ENCODE measurements at regions not wholly inside any gene's neighbourhood (a gene's known extent, or its start where the extent isn't known, plus 50 kb on each side); places are given as distances from the start of the nearest gene placed in this dataset.

DNA sequence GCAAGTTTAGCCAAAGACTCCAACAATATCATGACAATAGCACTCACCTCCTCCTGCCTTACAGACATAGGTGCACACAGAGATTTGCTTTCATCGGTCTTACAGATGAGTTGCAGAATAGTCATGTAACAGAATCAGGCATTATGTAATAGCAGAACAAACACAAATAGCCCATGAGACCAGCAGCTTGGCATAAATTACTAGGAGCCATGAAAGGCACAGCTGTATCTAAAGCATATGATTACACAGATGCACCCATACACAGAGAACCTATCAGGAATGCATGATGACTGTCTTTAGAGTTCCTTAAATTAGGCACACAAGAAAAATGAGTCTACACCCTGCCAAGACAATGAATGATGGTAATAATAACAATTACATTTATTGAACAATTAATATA is 342.0 kb upstream of the XYLT1 start:
- no peak for DNase-seq (ENCODE audit: low read depth)

DNA sequence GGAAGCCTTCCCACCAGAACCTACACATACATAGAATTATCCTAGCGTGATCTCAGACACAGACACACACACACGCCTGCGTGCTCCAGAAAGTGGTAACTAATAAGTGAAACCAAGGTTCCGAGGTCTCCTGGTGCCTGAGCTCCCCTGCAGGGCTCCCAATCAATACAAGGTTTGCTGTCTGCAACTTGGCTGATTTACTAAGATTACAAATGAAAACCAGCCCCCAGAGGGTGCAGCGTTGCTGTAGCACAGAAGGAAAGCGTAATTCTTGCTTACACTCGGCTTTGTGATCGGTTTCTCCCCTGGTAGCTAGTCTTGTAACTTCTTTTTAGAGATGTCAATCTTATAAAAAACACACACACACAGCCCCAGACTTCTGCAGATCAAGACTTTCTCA is 334.1 kb upstream of the XYLT1 start:
- no peak for DNase-seq (ENCODE audit: low read depth)

DNA sequence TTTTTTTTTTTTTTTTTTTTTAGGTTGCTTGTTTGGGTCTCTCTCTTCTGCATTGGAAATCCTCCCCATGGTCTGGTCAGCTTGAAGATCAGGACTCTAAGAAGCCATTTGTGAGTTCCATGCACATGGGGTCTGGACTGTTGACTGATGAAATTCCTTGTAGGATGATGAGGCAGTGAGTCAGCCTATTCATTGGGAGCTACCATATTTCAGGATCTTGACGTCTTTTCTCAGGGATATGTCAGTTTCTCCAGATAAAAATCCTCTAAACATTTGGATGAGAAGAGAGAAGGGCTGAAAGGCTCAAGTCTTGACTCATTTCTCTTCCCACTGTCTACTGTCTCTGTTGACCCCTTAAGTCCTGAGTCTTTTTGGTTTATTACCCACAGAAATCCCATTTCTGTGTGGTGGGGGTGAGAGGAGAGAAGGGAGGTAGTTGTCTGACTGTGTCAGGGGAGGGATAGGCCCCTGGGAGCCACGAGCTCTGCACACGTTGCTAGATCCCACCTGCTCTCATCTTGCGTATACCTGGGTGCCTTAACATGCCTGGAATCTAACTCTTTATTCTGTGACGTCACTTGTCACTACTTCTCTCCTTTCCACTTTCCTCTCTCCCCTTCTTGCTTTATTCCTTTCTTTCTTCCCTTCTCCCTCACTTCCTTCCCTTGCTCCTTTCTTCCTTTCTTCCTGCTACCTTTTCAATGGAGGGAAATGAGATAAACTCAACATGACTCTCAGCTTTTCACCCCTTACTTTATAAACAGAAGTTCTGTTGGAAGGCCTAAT is 333.1 kb upstream of the XYLT1 start:
- peak; percentile 87 for DNase-seq (ENCODE audit: low read depth)

DNA sequence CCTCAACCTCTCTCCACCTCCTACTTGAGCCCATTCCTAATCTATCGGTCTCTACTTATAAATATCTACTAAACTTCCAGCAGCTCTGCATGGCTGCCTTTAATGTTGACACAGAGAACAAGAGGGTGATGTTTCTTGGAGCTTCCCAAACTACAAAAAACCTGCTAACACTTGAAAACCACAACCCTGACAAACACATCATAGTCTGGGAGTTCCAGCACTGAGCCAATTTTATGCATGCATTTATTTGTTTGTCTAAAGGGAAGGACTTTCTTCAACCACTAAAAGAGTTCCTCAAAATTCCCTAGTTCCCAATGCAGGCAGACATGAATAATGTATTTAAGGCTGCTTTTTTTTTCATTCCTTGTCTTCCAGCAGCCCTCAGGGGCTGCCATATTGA is 331.8 kb upstream of the XYLT1 start:
- no peak for DNase-seq (ENCODE audit: low read depth)

DNA sequence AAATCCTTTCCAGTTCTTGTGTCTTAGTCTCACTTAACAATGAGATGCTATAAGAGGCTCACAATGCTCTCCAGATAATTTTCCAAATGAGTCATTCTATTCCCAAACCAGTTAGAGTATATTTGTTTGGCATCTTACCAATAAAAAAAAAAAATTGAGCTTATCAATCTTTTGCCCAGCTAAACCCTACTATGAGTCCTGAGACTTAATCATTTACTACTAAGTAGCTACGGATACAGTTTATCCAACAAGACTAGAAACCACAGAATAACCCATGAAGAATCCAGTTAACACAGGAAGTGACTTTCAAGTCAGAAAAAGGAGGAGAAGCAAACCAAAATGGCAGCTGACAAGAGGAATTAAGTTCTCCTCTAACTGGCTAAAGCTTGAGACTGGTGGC is 330.3 kb upstream of the XYLT1 start:
- DNase-seq (ENCODE audit: low read depth), result peak; percentile 53

DNA sequence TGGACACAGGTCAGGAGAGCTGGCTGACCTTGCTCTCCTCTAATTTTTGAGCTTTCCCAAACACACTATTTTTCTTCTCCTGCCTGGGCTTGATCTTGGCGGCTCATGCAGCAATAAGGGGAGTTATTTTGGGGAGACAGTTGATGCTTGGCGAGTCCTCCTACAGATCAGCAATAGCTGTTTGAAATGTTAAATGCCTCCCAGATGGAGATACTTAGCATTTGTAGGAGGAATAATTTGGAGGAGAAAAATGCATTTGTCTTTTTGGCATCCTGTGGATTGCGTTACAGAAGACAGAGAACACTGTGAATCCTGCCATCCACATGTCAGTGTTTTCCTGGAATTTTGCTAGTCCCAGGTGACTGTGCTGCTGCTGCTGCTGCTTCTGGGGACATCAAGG is 328.0 kb upstream of the XYLT1 start:
- DNase-seq (ENCODE audit: low read depth), result no peak

DNA sequence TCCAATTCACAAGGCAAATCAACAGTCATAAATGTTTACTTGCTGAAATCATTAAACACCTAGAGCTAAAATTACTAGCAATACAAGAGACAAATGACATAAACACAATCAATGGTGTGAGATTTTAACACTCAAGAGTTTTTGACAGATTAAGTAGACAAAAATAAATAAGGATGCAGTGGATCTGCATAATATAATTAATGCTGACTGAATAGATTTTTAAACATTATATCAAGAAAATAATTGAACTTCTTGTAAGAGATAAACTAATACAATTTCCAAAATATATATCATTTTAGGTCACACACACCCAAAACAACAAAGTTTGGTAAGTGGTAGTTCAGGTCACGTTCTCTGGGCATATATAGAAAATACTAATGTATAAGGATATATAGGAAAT is 322.6 kb upstream of the XYLT1 start:
- DNase-seq (ENCODE audit: low read depth), result no peak

DNA sequence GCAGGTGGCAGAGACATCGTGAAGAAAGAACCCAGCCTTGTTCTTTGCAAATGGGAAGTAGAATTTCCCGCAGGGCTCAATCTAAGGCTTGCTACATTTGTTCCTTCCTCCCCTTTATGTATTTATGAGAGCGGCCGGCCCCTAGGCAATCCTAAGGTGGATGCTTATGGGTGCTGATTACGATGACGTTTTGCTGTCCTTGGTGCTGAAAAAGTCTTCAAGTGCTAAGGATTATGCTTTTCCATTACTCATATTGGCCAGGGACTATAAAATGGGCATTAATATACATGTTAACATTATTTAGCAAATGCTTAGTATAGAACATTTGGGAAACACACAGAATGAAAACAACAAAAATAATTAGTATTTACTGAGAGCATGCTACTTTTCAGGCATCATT is 313.3 kb upstream of the XYLT1 start:
- DNase-seq (ENCODE audit: low read depth), result peak; percentile 28

DNA sequence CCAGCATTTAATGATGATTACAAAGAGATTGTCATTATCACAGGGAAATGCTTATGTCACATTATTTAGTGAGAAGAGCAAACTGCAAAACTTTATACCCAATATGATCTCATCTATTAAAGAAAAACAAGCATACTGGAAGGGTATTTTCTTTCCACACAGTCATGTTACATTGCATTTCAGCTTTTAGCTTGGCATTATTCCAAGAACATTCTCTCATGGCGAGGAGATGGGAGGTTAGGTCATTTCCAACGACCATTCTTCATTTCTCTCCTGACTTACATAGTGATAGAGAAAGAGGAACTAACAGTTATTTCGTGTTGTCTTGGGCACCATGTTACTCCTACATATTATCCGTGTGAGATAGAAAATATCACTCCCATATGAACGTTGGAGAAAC is 309.4 kb upstream of the XYLT1 start:
- no peak for DNase-seq (ENCODE audit: low read depth)

DNA sequence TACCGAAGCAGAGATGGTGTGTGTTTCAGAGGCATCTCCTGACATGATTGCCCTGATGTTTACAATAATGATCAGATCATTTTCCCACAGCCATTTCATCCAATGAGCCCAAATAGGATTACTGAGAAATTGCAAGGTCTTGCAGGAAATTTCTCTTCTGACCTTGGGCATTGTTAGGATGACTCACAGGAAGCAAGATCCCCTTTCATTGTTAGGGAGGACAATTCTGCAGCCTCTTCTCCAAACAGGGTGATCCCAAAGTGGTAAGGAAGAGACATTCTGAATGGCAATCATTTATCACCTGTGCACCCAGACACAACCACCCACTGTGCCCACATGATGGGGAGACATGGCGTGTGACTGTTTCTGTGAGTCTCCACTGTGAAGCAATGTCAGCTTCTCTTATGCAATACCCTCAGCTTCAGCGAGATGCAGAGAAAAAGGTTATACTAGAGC is 306.7 kb upstream of the XYLT1 start:
- peak; percentile 78 for DNase-seq (ENCODE audit: low read depth)

DNA sequence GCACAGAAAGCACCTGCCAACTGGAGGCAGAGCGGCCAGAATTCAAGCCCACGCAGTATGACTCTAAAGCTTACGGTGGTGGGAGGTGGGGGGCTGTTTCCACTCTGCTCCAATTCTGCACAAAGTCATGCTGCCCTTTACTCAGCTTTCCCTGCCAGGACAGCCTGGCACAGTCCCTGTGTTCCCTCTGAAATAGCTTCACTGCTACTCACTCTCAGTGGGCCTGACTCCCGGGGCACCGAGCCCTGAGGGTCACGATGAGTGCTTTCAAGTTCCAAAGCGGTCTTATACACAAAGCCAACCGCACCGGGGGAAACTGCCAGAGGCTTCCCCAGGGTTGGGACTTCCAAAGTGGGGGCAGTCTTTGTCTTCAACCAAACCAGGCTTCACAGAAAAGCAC is 306.1 kb upstream of the XYLT1 start:
- DNase-seq (ENCODE audit: low read depth), result no peak

DNA sequence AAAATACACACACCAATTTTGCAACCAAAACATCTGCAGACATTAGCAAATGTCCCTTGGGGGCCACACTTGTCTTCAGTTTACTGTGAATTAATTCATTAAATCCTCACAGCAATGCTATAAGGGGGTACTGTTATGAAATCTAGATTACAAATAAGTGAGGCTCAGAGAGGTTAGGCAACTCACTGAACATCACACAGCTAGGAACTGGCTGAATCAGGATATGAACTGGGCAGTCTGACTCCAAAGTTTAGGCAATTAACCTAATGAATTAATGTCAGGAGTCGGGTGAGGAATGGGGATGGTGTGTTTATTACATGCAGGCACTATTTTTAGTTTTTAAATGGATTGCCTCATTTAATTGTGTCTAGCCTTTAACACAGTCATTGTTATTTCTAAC is 305.7 kb upstream of the XYLT1 start:
- no peak for DNase-seq (ENCODE audit: low read depth)

DNA sequence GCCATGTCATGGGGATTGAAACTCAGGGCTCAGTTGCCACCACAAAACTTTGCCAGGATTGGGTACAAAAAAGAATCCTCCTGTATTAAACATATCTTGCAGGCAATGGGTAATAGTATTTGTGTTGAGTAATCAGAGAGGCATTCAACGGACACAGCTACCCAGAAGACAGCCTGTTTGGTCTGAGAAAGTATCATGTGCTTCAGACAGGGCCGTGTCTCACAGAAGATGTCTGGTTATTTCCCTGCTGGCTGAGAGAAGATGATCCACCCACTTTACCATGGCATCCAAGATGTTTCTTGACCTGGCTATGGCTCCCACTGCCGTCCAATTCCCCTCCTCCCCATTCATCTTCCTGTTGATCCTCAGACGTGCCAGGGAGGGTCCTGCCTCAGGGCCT is 304.3 kb upstream of the XYLT1 start:
- no peak for DNase-seq (ENCODE audit: low read depth)

DNA sequence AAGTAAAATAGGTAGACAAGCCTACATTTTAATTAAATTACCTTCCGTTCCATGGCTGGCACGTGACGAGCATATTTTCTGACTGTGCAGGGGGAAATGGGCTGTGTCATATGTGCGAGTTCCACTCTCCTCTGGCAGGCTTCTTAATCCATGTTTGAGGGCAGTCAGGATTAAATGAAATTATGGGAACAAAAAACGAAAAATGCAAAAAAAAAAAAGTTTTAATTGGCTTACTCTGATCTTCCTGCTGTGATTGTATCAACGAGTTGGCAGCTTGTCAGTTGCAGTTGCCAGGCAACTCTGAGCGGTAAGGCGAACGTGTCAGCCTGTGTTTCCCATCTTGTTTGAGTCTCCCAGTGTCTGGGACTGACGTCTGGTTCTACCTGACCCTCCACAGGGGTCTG is 302.9 kb upstream of the XYLT1 start:
- DNase-seq (ENCODE audit: low read depth), result peak; percentile 13

DNA sequence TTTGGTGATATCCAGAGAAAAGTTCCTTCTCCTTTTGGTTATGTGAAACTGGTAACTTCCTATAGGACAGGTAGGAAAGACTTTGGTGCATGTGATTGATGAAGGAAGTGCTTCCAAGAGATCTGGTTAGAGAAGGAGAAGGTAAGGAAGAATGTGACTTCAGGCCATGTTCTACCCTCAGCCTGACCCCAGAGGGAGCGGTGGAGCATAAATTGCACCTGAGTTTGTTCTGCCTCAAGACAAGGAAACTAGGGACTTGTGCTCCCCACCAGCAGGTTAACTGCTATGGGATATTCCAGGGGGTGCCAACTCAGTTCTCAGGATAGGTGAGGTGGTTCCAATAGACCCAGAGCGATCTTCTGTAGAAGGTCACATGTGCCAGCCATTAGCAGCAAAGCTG is 299.3 kb upstream of the XYLT1 start:
- DNase-seq (ENCODE audit: low read depth), result no peak

DNA sequence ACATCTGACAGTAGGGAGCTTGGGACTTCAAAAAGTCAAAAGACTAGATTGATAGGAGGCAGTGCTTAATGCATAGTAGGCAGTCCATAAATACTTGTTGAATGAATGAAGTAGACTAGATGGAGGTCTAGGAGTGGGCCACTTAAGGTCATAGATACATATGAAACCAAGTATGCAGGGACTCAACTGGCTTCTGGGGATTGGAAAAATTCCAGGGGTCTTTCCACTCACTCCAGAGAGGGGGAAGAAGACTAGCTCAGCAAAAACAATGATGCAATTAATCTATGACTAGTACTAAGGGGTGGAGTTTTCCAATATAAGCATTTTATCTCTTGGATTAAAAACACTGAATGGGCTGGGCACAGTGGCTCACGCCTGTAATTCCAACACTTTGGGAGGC is 298.3 kb upstream of the XYLT1 start:
- DNase-seq (ENCODE audit: low read depth), result no peak

DNA sequence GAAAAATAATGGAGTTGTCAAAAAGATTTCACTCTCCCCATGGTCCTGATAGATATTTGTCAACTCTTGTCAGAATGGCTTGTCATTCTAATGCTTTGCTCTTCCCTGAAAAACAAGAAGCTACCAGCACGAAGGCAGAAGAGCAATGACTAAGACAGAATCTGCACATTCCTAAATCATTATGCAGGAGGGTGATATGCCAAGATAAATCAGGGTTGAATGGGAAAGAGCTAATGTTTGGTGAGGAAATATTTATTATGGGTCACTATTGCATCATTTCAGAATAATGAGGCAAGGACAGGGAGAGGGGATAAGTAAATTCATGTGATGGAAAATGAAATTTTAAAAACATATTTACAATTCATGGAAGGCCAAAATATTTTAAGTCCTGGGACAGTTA is 297.5 kb upstream of the XYLT1 start:
- DNase-seq (ENCODE audit: low read depth), result peak; percentile 67

DNA sequence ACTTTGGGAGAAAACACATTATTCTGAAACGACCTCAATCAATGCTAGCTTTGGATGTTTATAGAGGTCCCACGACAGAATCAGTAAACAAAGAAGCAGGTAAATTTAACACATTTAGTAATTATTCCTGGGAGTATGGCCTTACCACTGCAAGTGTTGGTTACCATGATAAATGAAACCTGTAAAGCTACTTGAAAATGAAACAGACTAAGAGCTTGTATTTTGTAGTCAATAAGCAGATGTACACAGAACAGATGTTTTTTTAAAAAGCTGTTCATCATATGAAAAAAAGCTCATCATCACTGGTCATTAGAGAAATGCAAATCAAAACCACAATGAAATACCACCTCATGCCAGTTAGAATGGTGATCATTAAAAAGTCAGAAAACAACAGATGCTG is 295.3 kb upstream of the XYLT1 start:
- no peak for DNase-seq (ENCODE audit: low read depth)

DNA sequence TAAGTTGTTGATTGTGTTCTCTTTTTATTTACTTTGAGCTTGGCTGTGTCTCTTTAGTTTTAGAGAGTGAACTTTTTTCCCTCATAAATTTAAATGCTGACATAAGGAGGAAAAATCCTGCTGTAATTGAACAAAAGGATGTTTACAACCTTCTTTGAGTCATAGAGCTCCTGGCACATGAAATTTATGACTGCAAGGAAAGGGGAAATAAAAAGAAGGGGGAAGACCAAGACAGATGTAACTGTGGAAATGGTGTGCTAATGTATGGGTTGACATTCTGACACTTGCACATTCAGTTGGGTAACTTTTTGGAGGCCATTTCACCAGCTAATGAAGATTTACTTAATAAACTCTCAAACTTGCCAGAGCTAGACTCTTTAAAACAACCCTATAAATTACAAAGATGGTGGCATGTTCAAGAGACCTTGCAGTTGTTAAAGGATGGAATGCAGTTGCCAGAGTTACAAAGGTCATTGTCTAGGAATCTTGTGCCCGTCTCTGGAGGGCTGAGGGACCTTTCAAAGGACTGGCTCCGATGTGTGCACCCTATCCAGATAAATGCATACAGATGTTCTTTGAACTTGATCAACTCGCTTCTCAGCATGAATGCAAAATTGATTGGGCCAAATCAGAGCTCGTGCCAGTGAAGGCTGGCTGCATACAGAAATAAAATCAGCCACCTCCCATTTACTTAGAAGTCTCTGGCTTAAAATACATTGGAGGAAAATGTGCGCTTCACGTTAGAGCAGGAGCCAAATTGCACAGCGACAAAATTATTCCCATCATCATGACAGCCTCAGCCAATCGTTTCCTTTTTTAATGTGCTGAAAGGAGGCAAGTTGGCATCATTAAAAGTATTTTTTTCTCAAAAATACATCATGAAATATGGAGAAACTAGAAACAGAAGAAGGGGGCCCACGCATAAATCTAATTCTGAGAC is 289.0 kb upstream of the XYLT1 start:
- DNase-seq (ENCODE audit: low read depth), result no peak

DNA sequence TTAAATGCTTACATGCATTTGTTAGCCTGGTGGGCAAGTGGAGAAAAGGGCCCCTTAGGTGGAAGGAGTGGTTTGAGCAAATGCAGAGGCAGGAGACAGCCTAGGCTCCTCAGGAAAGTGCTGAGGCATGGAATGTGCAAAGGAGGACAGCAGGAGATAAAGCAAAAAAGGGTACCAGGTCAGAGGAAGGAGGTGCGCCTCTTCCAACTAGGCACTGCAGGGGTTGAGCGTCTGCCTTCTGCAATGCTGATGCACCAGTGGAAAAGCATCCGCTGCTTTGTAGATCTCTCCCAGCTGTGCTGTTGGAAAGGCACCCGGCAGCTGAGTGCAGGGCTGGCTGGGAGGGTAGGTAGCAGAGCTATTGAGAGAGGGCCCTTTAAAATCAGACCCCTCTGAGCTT is 287.0 kb upstream of the XYLT1 start:
- no peak for DNase-seq (ENCODE audit: low read depth)

DNA sequence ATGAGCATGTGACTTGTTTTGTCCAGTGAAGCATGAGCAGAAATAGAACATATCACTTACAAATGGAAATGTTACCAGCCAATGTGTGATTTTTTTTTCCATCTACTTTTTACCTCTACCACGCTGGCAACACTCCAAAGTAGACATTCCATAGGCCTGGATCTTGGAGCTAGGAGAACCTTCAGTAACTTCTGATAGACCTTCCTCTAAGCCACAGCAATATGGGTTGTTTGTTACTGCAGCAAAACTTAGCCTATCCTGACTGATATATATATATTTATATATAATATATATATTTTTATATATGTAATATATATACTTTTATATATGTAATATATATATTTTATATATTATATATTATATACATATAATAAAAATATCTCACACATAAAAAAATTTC is 284.4 kb upstream of the XYLT1 start:
- no peak for DNase-seq (ENCODE audit: low read depth)

DNA sequence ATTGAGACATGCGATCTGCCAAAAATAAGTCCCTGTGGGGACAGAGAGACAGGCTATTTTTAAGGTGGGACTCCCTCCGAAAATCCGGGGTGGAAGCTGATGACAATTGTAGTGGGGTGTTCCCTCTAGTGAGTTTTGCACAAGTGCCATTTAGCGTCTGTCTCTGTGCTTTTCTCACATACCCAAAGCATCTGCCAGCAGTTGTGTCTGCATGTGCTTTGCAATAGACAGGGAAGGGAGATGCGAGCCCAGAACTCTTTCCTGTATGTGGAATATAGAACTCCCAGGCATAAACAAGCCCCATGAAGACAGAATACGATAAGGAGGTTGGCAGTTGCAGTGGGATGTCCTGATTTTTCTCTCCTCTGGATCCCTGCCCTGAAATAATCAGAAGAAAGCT is 282.7 kb upstream of the XYLT1 start:
- no peak for DNase-seq (ENCODE audit: low read depth)

DNA sequence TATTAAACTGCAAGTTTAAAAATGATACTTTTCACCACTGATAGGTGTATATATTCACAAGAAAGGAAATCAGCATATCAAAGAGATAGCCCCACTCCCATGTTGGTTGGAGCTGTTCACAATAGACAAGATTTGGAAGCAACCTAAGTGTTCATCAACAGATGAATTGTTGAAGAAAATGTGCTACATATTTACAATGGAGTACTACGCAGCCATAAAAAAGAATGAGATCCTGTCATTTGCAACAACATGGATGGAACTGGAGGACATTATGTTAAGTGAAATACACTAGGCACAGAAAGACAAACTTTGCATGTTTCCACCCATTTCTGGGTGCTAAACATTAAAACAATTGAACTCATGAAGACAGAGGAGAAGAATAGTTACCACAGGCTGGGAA is 278.9 kb upstream of the XYLT1 start:
- no peak for DNase-seq (ENCODE audit: low read depth)
